Ecto neural progenitor cell (in vitro differentiated cells): ENCODE measurements at regions not wholly inside any gene's neighbourhood (a gene's known extent, or its start where the extent isn't known, plus 50 kb on each side); places are given as distances from the start of the nearest gene placed in this dataset.

ENCODE experiments used
- DNase-seq: peaks from one replicate; pipeline ENCODE4 v3.0.0-alpha.2; 2018; ENCODE audit warnings: low spot score

- no peak for DNase-seq
Observed at GRCh38 chr11:92759571-92760214, 209.8 kb upstream of the MTNR1B start.

- no peak for DNase-seq
Observed at GRCh38 chr11:92762121-92762540, 207.3 kb upstream of the MTNR1B start.

GRCh38 chr11:92763336-92763735 lies 206.1 kb upstream of the MTNR1B start:
- DNase-seq, result no peak

GRCh38 chr11:92764128-92764527 lies 205.3 kb upstream of the MTNR1B start:
- DNase-seq, result no peak

- DNase-seq, result no peak
Observed at GRCh38 chr11:92765082-92765840, 204.2 kb upstream of the MTNR1B start.

- DNase-seq, result peak; percentile 50
Observed at GRCh38 chr11:92765965-92766371, 203.5 kb upstream of the MTNR1B start.

- no peak for DNase-seq
Observed at GRCh38 chr11:92766698-92767097, 202.8 kb upstream of the MTNR1B start.

- DNase-seq, result no peak
Observed at GRCh38 chr11:92767416-92767815, 202.0 kb upstream of the MTNR1B start.

GRCh38 chr11:92768121-92768840 lies 201.2 kb upstream of the MTNR1B start:
- DNase-seq, result no peak

- DNase-seq, result no peak
Observed at GRCh38 chr11:92769112-92769511, 200.3 kb upstream of the MTNR1B start.

GRCh38 chr11:92770419-92770818 lies 199.0 kb upstream of the MTNR1B start:
- DNase-seq, result no peak

- no peak for DNase-seq
Observed at GRCh38 chr11:92770981-92771380, 198.5 kb upstream of the MTNR1B start.

GRCh38 chr11:92771701-92772100 lies 197.8 kb upstream of the MTNR1B start:
- DNase-seq, result no peak

GRCh38 chr11:92775003-92775676 lies 194.3 kb upstream of the MTNR1B start:
- DNase-seq, result no peak

- DNase-seq, result no peak
Observed at GRCh38 chr11:92776676-92777075, 192.8 kb upstream of the MTNR1B start.

GRCh38 chr11:92779746-92780145 lies 189.7 kb upstream of the MTNR1B start:
- DNase-seq, result no peak

GRCh38 chr11:92781151-92781550 lies 188.3 kb upstream of the MTNR1B start:
- no peak for DNase-seq

GRCh38 chr11:92782806-92783205 lies 186.6 kb upstream of the MTNR1B start:
- no peak for DNase-seq

GRCh38 chr11:92784331-92784730 lies 185.1 kb upstream of the MTNR1B start:
- DNase-seq, result no peak

GRCh38 chr11:92787638-92788037 lies 181.8 kb upstream of the MTNR1B start:
- no peak for DNase-seq

GRCh38 chr11:92789761-92790160 lies 179.7 kb upstream of the MTNR1B start:
- no peak for DNase-seq

GRCh38 chr11:92790366-92790765 lies 179.1 kb upstream of the MTNR1B start:
- no peak for DNase-seq
